GM10248 (cell line): ENCODE measurements at regions not wholly inside any gene's neighbourhood (a gene's known extent, or its start where the extent isn't known, plus 50 kb on each side); places are given as distances from the start of the nearest gene placed in this dataset.

Experiments
- CTCF ChIA-PET: fragments of 300-600 bp; sonication (Branson Sonifier 250); formaldehyde crosslinking; extraction: SDS; loops from one replicate; lab custom pipeline; 2021; ENCODE audit warnings: antibody characterized with exemption; lab: Yijun Ruan, JAX
- POLR2A ChIA-PET: fragments of 350-650 bp; sonication (Branson Sonifier 250); formaldehyde crosslinking; extraction: SDS; loops from one replicate; lab custom pipeline; 2020; ENCODE audit warnings: antibody characterized with exemption; lab: Yijun Ruan, JAX
- DNase-seq: peaks from one replicate; pipeline ENCODE4 v3.0.0; 2012; ENCODE audit errors: extremely low spot score
- TF ChIP-seq, protein P1 (sequence below): IDR thresholded peaks from 2 replicates; pipeline ENCODE4 v1.5.1; 2012; ENCODE audit warnings: mild to moderate bottlenecking, low read depth; ENCODE audit errors: extremely low read depth, missing control alignments, control extremely low read depth

DNA sequence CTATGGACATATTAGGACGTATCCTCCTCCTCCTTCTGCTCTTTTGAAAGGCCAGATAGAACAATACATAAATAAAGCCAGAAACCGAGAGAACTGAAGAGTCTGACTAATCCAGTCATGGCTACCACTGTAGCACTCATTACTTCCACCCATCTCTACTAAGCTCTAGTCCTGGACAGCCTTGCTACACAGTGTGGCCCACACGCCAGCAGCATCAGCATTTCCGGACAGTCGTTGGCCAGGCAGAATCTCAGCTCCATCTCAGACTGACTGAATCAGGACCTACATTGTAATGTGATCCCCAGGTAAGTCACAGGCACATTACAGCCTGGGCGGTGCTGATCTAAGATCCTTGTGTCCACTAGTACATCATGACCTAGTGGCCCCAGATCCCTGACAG lies 182.9 kb downstream of the DRD1 start:
- POLR2A ChIA-PET: no interaction called here
- TF ChIP-seq, protein P1, sequence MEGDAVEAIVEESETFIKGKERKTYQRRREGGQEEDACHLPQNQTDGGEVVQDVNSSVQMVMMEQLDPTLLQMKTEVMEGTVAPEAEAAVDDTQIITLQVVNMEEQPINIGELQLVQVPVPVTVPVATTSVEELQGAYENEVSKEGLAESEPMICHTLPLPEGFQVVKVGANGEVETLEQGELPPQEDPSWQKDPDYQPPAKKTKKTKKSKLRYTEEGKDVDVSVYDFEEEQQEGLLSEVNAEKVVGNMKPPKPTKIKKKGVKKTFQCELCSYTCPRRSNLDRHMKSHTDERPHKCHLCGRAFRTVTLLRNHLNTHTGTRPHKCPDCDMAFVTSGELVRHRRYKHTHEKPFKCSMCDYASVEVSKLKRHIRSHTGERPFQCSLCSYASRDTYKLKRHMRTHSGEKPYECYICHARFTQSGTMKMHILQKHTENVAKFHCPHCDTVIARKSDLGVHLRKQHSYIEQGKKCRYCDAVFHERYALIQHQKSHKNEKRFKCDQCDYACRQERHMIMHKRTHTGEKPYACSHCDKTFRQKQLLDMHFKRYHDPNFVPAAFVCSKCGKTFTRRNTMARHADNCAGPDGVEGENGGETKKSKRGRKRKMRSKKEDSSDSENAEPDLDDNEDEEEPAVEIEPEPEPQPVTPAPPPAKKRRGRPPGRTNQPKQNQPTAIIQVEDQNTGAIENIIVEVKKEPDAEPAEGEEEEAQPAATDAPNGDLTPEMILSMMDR: no peak
- CTCF ChIA-PET: no interaction called here
- DNase-seq: no peak

DNA sequence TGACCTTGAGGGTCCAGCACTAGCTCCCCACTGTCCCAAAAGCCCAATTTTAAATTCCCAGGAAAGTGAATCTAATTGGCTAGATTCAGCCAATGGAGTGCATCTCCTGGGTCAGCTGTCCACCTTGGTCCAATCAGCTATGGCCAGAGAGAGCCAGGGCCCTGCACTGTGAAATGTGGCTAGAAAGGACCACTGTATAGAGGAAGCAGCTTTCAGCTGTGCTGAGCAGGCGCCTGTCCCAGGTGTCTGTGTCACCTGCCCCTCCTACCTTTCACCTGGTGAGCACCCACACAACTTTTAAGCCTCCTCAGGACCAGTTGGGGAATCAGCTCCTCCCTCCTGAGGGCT lies 186.2 kb downstream of the DRD1 start:
- DNase-seq: no peak

DNA sequence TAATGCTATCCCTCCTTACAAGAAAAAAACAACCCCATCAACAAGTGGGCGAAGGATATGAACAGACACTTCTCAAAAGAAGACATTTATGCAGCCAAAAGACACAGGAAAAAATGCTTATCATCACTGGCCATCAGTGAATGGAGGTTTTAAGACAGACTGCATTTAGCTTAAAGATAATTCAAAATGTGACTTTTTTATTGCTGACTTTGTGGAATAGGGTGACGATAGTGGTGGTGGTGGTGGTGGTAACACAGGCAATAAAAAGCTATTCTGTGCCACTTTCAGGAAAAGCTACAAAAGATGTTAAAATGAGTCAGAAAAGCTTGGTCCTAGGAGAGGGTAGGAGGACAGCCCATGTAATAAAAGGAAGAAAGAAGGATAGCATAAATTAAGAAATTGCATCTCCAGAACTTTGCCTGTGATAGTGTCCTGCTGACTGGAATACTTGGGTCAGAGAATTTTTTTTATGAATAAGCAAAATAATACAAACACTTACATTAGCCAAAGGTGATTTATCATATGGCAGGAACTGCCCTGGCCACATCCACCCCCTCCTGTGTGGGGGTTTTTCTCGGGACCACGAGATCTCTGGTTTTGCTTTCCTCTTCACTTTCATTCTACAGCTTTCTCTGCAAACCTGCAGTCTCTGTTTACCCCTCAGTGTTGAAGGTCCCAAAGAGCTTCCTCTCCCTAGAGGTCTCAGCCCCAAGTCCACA lies 186.7 kb downstream of the DRD1 start:
- ChIA-PET CTCF (interaction anchor here (0.8 kb wide), 1 partner anchor 14 kb away, joined by 3 read pairs; no protein-coding TSS in a partner anchor), POLR2A (no interaction called here)
- TF ChIP-seq, protein P1: no peak
- DNase-seq: no peak

More for the DNA sequence above, 186.2 kb downstream of the DRD1 start:
- TF ChIP-seq, protein P1: no peak
- POLR2A ChIA-PET: no interaction called here
- CTCF ChIA-PET: no interaction called here

DNA sequence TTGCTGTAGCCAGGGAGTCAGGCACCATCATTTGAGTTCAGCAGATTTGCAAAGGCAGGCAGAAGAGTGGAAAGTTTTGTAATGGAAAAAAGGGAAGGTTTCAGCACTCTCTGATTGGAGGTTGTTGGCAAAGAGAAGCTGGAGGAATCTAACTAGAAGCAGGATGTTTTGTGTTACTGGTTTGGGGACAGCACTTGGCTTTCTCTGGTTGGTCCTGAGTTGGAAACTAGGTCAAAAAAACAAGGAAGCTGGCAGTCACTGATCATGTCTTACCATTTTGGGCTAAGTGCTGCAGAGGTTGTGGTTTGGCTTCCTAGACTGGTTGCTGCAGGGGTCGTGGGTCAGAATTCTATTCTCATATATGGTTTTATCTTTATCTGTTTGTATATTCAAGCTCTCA lies 189.8 kb downstream of the DRD1 start:
- TF ChIP-seq, protein P1: no peak
- ChIA-PET POLR2A (no interaction called here), CTCF (interaction anchor here (1.2 kb wide), 1 partner anchor 11 kb away, joined by 3 read pairs; no protein-coding TSS in a partner anchor)
- no peak for DNase-seq

DNA sequence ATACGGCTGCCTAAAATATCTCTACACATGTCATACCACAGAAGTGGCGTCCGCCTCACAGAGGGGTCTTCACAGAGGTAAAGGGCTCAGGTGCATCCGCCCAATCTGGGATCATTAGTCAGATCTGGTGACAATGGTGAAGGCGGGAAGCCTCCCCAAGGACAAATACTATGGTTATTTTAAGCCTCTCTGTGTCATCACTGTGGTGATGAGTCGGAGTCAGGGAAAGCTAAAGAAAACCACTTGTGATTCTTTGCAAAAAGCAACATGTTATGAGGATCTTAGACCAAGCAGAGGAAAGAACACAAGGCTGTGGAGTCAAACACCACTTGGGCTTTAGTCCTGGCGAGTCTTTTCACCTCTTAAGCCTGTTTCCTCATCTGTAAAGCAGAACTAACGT lies 190.4 kb downstream of the DRD1 start:
- POLR2A ChIA-PET: no interaction called here
- CTCF ChIA-PET: interaction anchor here (1.2 kb wide), 1 partner anchor 12 kb away, joined by 3 read pairs; no protein-coding TSS in a partner anchor
- no peak for DNase-seq
- TF ChIP-seq, protein P1: no peak

DNA sequence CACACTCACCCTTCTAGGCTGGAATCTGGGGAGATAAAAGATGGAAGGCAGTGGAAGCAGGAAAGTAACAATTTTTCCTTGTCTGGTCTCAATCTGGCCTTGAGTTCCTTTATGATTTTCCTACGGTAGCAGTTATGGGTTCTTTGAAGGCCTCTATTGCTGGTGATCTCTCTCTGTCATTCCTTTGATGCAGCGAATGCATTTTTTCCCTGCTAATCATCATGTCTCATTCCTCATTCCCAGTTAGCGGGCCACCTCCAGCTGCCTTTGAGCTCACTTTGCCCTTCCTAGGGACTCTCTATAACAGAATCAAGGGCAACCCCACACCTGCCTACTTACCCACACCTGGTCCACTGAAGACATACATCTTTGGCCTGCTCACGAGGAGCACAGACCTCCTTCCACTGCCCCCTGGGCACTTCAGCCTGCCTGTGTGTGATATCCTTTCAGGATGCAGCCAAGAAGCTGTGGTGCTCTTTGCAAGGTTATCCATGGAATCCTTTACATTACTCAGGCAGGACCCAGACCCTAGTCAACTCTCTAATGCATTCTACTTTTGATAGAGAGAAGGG lies 191.7 kb downstream of the DRD1 start:
- TF ChIP-seq, protein P1: no peak
- CTCF ChIA-PET: interaction anchor here (2.4 kb wide), 1 partner anchor 11 kb away, joined by 8 read pairs; no protein-coding TSS in a partner anchor
- POLR2A ChIA-PET: no interaction called here
- no peak for DNase-seq
